Gastroesophageal sphincter (tissue), 3 donors: ENCODE measurements at regions not wholly inside any gene's neighbourhood (a gene's known extent, or its start where the extent isn't known, plus 50 kb on each side); places are given as distances from the start of the nearest gene placed in this dataset.

Source experiments
- CTCF ChIP-seq, 4 experiments: fragments of 200-600 bp in 2 of 4; fragments of 450-650 bp in 2 of 4; sonication (generic) in 1 of 4; IDR thresholded peaks; one replicate each; pipeline ENCODE4 v1.5.1; 2017 to 2019; ENCODE audit warnings: antibody characterized with exemption in 4 of 4, mild to moderate bottlenecking in 2 of 4, moderate library complexity in 2 of 4
- EP300 ChIP-seq: sonication (generic); formaldehyde crosslinking; IDR thresholded peaks from one replicate; pipeline ENCODE4 v1.6.1; 2017; ENCODE audit warnings: antibody characterized with exemption, mild to moderate bottlenecking
- POLR2A ChIP-seq, 2 donors: fragments of 450-650 bp; IDR thresholded peaks; one replicate each; pipeline ENCODE4 v1.6.1; 2017; ENCODE audit warnings: antibody characterized with exemption in 2 of 2, mild to moderate bottlenecking in 2 of 2, moderate library complexity in 1 of 2
- POLR2AphosphoS5 ChIP-seq: sonication (generic); formaldehyde crosslinking; IDR thresholded peaks from one replicate; pipeline ENCODE4 v1.6.1; 2017; ENCODE audit warnings: antibody characterized with exemption

- TF ChIP-seq EP300 (no peak), POLR2A (IDR thresholded peaks at IDR 0.05) (no peak), CTCF (IDR thresholded peaks at IDR 0.05) (no peak), POLR2AphosphoS5 (no peak)
Measured at GRCh38 chr15:96087180-96087884, 243.2 kb upstream of the NR2F2 start.
